Loucy (cell line): ENCODE measurements at regions not wholly inside any gene's neighbourhood (a gene's known extent, or its start where the extent isn't known, plus 50 kb on each side); places are given as distances from the start of the nearest gene placed in this dataset.

Experiments used
- EZH2phosphoT487 ChIP-seq: fragments of 200-600 bp; IDR thresholded peaks from 2 replicates; pipeline ENCODE4 v1.6.1; 2018; ENCODE audit warnings: antibody characterized with exemption, mild to moderate bottlenecking, moderate library complexity, borderline replicate concordance
- TF ChIP-seq, protein P1 (sequence below): fragments of 200-600 bp; sonication (generic); conservative IDR thresholded peaks from 2 replicates; pipeline ENCODE4 v1.5.1; 2014; ENCODE audit warnings: mild to moderate bottlenecking, antibody characterized with exemption, low read length

DNA sequence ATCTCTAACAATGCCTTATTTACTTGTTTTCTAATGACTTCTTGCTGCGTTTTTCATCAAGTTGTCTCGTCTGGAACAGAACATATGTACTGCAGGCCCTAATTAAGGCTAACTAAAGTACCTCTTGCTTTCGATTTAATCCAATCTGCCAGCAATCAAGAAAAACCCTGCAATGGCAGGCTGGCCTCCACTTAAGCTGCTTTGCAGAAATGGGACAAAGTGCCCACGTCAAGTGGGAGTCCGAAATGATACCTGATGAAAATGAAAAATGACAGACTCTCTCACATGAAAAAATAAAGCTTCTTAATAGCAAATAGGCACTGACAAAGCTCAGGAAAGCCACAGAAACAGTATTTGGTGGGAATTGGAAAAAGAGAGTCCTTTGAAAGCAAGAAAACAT, 1454.7 kb downstream of the FAM181B start:
- TF ChIP-seq, protein P1, sequence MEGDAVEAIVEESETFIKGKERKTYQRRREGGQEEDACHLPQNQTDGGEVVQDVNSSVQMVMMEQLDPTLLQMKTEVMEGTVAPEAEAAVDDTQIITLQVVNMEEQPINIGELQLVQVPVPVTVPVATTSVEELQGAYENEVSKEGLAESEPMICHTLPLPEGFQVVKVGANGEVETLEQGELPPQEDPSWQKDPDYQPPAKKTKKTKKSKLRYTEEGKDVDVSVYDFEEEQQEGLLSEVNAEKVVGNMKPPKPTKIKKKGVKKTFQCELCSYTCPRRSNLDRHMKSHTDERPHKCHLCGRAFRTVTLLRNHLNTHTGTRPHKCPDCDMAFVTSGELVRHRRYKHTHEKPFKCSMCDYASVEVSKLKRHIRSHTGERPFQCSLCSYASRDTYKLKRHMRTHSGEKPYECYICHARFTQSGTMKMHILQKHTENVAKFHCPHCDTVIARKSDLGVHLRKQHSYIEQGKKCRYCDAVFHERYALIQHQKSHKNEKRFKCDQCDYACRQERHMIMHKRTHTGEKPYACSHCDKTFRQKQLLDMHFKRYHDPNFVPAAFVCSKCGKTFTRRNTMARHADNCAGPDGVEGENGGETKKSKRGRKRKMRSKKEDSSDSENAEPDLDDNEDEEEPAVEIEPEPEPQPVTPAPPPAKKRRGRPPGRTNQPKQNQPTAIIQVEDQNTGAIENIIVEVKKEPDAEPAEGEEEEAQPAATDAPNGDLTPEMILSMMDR: no peak
- TF ChIP-seq EZH2phosphoT487: no peak
